DND-41 (cell line): ENCODE measurements at regions not wholly inside any gene's neighbourhood (a gene's known extent, or its start where the extent isn't known, plus 50 kb on each side); places are given as distances from the start of the nearest gene placed in this dataset.

Experiments used
- ATAC-seq: fragments of 200-7000 bp; cut with Tn5 transposase; 3 replicates; pipeline ENCODE4 v1.9.1; 2021; ENCODE audit warnings: low read depth; ENCODE audit not compliant: insufficient read depth
- DNase-seq: peaks from one replicate; pipeline ENCODE4 v3.0.0-alpha.2; 2020
- H2AFZ ChIP-seq: 2 replicates; pipeline ENCODE4 v1.6.0; 2012; ENCODE audit warnings: low read depth, low read length
- H3K27ac ChIP-seq: 2 replicates; pipeline ENCODE4 v1.5.1; 2012; ENCODE audit warnings: low read length, inconsistent platforms
- H3K27me3 ChIP-seq: fragments of 200-600 bp; sonication (generic); 2 replicates; pipeline ENCODE4 v1.6.0; 2012; ENCODE audit warnings: low read length, mild to moderate bottlenecking, inconsistent platforms; ENCODE audit not compliant: insufficient read depth, poor library complexity
- H3K36me3 ChIP-seq: 2 replicates; pipeline ENCODE4 v1.5.1; 2012; ENCODE audit warnings: low read length, inconsistent platforms; ENCODE audit not compliant: insufficient read depth
- H3K4me1 ChIP-seq: 2 replicates; pipeline ENCODE4 v1.5.1; 2012; ENCODE audit warnings: mild to moderate bottlenecking, low read length; ENCODE audit not compliant: insufficient read depth
- H3K4me2 ChIP-seq: 2 replicates; pipeline ENCODE4 v1.6.0; 2012; ENCODE audit warnings: mild to moderate bottlenecking, moderate library complexity, low read length, inconsistent platforms; ENCODE audit not compliant: insufficient read depth
- H3K4me3 ChIP-seq, 2 experiments: fragments of 200-600 bp in 1 of 2; shearing (Covaris generic) in 1 of 2; 2 replicates each; pipeline ENCODE4 v1.5.1; 2012 to 2016; ENCODE audit warnings: inconsistent platforms in 2 of 2, low read length in 2 of 2, mild to moderate bottlenecking in 2 of 2, low read depth in 1 of 2, moderate library complexity in 1 of 2
- H3K79me2 ChIP-seq: 2 replicates; pipeline ENCODE4 v1.6.0; 2012; ENCODE audit warnings: low read length, inconsistent platforms; ENCODE audit not compliant: insufficient read depth
- H3K9ac ChIP-seq: 2 replicates; pipeline ENCODE4 v1.6.0; 2012; ENCODE audit warnings: low read depth, mild to moderate bottlenecking, inconsistent platforms, low read length, moderate library complexity
- H3K9me3 ChIP-seq: 2 replicates; pipeline ENCODE4 v1.5.1; 2012; ENCODE audit warnings: low read length, moderate library complexity, mild to moderate bottlenecking, inconsistent platforms; ENCODE audit not compliant: insufficient read depth, severe bottlenecking
- H4K20me1 ChIP-seq: 2 replicates; pipeline ENCODE4 v1.6.0; 2012; ENCODE audit warnings: low read length; ENCODE audit not compliant: insufficient read depth
- CTCF ChIP-seq: IDR thresholded peaks from 2 replicates; pipeline ENCODE4 v1.5.1; 2012; ENCODE audit warnings: borderline replicate concordance, low read length, moderate library complexity, mild to moderate bottlenecking; ENCODE audit not compliant: poor library complexity, severe bottlenecking; ENCODE audit errors: extremely low read depth
- EZH2 ChIP-seq: IDR thresholded peaks from 3 replicates; pipeline ENCODE4 v1.6.1; 2012; ENCODE audit warnings: borderline replicate concordance, low read depth, mild to moderate bottlenecking, moderate library complexity, low read length, inconsistent platforms; ENCODE audit not compliant: severe bottlenecking

GRCh38 chr3:150170852-150171520 lies 200.3 kb upstream of the PFN2 start:
- Histone ChIP-seq H3K4me3 (no peak overlapping the region), H3K27me3 (peaks cover 8% of the 10 kb centered on the region), H2AFZ (no peak overlapping the region), H3K4me2 (no peak overlapping the region), H3K36me3 (no peaks in the 10 kb centered on the region), H3K9ac (no peak overlapping the region), H3K4me1 (no peaks in the 10 kb centered on the region), H3K79me2 (no peaks in the 10 kb centered on the region), H4K20me1 (no peaks in the 10 kb centered on the region), H3K27ac (no peak overlapping the region), H3K9me3 (no peaks in the 10 kb centered on the region)
- TF ChIP-seq CTCF: no peak
- TF ChIP-seq EZH2: no peak
- ATAC-seq (no peak), DNase-seq (no peak)

GRCh38 chr3:150169330-150169940 lies 198.7 kb upstream of the PFN2 start:
- no peaks in the 10 kb centered on the region for H3K9me3 ChIP-seq
- H3K4me3 ChIP-seq: no peak overlapping the region
- H3K4me1 ChIP-seq: no peaks in the 10 kb centered on the region
- H3K4me2 ChIP-seq: no peak overlapping the region
- no peaks in the 10 kb centered on the region for H3K79me2 ChIP-seq
- ATAC-seq (no peak), DNase-seq (no peak)
- no peaks in the 10 kb centered on the region for H4K20me1 ChIP-seq
- H3K9ac ChIP-seq: no peak overlapping the region
- no peak overlapping the region for H2AFZ ChIP-seq
- peaks cover 8% of the 10 kb centered on the region for H3K27me3 ChIP-seq
- H3K36me3 ChIP-seq: no peaks in the 10 kb centered on the region
- no peak for TF ChIP-seq CTCF
- no peak for TF ChIP-seq EZH2
- no peak overlapping the region for H3K27ac ChIP-seq

GRCh38 chr3:150168698-150169097 lies 198.0 kb upstream of the PFN2 start:
- Histone ChIP-seq H3K27me3 (peaks cover under 1% of the 10 kb centered on the region), H3K4me3 (no peak overlapping the region), H2AFZ (no peak overlapping the region), H3K9ac (no peak overlapping the region), H3K79me2 (no peaks in the 10 kb centered on the region), H4K20me1 (no peaks in the 10 kb centered on the region), H3K36me3 (no peaks in the 10 kb centered on the region), H3K4me1 (no peaks in the 10 kb centered on the region), H3K4me2 (no peak overlapping the region), H3K9me3 (no peaks in the 10 kb centered on the region), H3K27ac (no peak overlapping the region)
- TF ChIP-seq EZH2 (no peak), CTCF (no peak)
- ATAC-seq: no peak
- DNase-seq: no peak
